ENCODE measurements at regions not wholly inside any gene's neighbourhood (a gene's known extent, or its start where the extent isn't known, plus 50 kb on each side); places are given as distances from the start of the nearest gene placed in this dataset.

DNA sequence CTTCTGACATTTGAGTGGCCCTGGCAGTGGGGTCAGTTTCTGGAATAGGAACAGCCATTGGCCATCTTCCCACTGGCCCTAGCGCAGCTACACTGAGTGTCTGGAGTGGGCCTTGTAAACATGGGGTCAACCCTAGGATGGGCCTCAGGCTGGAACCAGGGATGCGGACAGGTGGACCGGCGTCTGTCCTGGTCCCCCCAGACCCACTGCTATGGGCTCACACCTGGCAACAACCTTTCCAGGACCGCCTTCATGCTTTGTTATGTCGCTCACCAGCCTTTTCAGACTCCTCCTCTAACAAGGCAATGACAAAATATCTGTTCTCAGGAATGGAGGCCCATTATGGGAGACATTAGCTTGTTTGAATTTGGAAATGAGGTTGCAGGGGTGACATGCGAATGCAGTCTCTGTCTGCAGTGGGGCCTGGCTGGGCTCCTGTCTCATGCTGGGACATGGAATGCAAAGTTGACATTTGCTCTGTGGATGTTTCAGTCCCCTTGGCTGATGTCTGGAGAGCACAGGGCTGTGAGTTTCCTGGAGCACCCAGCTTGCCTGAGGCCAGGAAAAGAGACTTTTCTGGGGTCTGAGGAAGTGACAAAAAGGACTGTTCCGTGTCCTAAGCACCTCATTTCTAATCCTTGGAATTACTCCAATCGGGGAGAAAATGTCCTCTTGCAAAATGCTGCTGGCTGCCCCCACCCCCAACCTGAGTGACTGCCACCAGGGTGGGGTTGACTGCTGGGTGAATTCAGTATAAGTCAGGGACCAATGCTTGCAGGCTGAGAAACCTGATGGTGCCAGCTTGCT is 98.7 kb upstream of the PMEPA1 start:
- TF ChIP-seq, protein P1, sequence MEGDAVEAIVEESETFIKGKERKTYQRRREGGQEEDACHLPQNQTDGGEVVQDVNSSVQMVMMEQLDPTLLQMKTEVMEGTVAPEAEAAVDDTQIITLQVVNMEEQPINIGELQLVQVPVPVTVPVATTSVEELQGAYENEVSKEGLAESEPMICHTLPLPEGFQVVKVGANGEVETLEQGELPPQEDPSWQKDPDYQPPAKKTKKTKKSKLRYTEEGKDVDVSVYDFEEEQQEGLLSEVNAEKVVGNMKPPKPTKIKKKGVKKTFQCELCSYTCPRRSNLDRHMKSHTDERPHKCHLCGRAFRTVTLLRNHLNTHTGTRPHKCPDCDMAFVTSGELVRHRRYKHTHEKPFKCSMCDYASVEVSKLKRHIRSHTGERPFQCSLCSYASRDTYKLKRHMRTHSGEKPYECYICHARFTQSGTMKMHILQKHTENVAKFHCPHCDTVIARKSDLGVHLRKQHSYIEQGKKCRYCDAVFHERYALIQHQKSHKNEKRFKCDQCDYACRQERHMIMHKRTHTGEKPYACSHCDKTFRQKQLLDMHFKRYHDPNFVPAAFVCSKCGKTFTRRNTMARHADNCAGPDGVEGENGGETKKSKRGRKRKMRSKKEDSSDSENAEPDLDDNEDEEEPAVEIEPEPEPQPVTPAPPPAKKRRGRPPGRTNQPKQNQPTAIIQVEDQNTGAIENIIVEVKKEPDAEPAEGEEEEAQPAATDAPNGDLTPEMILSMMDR (IDR thresholded peaks at IDR 0.05; ENCODE audit: low read depth, low read length) = no peak
- TF ChIP-seq, protein P2, sequence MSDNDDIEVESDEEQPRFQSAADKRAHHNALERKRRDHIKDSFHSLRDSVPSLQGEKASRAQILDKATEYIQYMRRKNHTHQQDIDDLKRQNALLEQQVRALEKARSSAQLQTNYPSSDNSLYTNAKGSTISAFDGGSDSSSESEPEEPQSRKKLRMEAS (IDR thresholded peaks at IDR 0.05; ENCODE audit: low read depth, low read length) = no peak
- TF ChIP-seq POLR2A (IDR thresholded peaks at IDR 0.05; ENCODE audit: extremely low read depth, insufficient read length) (no peak), MYC (IDR thresholded peaks at IDR 0.05; ENCODE audit: low read depth, low read length) (no peak)

All from NB4 (cell line).